BJ (cell line): ENCODE measurements at regions not wholly inside any gene's neighbourhood (a gene's known extent, or its start where the extent isn't known, plus 50 kb on each side); places are given as distances from the start of the nearest gene placed in this dataset.

ENCODE experiments used
- CTCF ChIA-PET: fragments of 350-600 bp; formaldehyde crosslinking; extraction: SDS; loops from one replicate; lab custom pipeline; 2021; ENCODE audit warnings: antibody characterized with exemption, inconsistent platforms; lab: Yijun Ruan, JAX
- POLR2A ChIA-PET: fragments of 300-600 bp; sonication (Branson Sonifier 250); formaldehyde crosslinking; extraction: SDS; loops from one replicate; lab custom pipeline; 2021; ENCODE audit warnings: antibody characterized with exemption; lab: Charles Lee
- DNase-seq: peaks from one replicate; pipeline ENCODE4 v3.0.0-alpha.2; 2011; ENCODE audit warnings: low read depth
- H3K27me3 ChIP-seq: 2 replicates; pipeline ENCODE4 v1.6.0; 2011; ENCODE audit warnings: low read length; ENCODE audit not compliant: control insufficient read depth, insufficient read depth
- H3K36me3 ChIP-seq: 2 replicates; pipeline ENCODE4 v1.5.1; 2011; ENCODE audit warnings: low read length; ENCODE audit not compliant: control insufficient read depth, insufficient read depth
- H3K4me3 ChIP-seq: 2 replicates; pipeline ENCODE4 v1.5.1; 2011; ENCODE audit warnings: low read depth, mild to moderate bottlenecking, control low read depth, low read length
- TF ChIP-seq, protein P1 (sequence below): IDR thresholded peaks from 2 replicates; pipeline ENCODE4 v1.5.1; 2011; ENCODE audit warnings: low read depth, mild to moderate bottlenecking, control low read depth, inconsistent platforms, low read length, moderate library complexity; ENCODE audit not compliant: insufficient read depth

- no peak for DNase-seq
- ChIA-PET POLR2A (no interaction called here), CTCF (no interaction called here)
- no peak overlapping the region for H3K4me3 ChIP-seq
- H3K36me3 ChIP-seq, result no peaks in the 10 kb centered on the region
- no peaks in the 10 kb centered on the region for H3K27me3 ChIP-seq
- TF ChIP-seq, protein P1, sequence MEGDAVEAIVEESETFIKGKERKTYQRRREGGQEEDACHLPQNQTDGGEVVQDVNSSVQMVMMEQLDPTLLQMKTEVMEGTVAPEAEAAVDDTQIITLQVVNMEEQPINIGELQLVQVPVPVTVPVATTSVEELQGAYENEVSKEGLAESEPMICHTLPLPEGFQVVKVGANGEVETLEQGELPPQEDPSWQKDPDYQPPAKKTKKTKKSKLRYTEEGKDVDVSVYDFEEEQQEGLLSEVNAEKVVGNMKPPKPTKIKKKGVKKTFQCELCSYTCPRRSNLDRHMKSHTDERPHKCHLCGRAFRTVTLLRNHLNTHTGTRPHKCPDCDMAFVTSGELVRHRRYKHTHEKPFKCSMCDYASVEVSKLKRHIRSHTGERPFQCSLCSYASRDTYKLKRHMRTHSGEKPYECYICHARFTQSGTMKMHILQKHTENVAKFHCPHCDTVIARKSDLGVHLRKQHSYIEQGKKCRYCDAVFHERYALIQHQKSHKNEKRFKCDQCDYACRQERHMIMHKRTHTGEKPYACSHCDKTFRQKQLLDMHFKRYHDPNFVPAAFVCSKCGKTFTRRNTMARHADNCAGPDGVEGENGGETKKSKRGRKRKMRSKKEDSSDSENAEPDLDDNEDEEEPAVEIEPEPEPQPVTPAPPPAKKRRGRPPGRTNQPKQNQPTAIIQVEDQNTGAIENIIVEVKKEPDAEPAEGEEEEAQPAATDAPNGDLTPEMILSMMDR, result no peak
Observed at GRCh38 chr18:39241534-39241933, 1675.9 kb upstream of the CELF4 start.

DNA sequence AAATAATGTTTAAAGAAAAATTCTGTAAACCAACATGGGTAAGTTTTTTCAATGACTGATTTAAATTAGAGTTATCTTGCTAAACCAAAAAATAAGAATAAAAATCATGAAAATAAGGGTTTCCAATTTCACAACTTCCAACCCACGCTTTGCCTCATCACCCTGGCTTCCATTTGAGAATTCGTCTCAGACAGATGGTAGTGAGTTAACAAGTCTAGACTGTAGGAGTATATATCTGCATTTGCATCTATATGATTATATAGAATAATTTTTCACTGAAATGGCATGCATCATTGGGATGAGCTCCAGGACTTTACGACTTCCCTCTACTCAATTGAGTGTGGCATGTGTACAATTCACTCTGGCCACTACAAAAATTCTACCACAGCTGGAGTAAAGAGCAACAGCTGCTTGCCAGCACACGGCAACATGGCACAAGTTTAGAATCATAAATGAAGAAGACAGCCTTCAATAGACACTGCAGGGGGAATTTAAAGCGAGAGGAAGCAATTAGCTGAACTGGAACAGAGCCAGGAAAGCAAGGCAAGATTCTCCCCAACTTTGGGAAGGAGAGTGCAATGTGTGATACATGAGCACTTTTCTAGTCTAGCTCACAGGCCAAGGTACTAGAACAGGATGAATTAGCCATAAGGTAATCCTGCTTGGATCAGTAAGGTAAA, 1673.5 kb upstream of the CELF4 start:
- TF ChIP-seq, protein P1, result no peak
- ChIA-PET CTCF (no interaction called here), POLR2A (no interaction called here)

DNA sequence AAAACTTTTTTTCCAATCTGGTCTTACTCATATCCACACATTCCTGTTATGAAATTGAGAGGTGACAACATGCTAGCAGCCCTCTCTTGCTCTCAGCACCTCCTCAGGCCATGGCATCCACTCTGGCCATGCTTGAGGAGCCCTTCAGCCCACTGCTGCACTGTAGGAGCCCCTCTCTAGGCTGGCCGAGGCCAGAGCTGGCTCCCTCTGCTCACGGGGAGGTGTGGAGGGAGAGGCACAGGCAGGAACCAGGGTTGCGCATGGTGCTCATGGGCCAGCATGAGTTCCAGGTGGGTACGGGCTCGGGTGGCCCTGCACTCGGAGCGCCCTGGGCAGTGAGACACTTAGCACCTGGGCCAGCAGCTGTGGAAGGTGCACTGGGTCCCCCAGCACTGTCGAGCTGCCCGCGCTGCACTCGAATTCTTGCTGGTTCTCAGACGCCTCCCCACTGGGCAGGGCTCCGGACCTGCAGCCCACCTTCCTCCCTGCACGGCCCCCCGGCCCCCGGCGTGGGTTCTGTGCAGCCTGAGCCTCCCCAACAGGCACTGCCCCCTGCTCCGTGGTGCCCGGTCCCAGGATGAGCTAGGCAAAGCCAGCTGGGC, 1669.6 kb upstream of the CELF4 start:
- DNase-seq, result no peak
- CTCF ChIA-PET, result no interaction called here
- H3K36me3 ChIP-seq, result no peaks in the 10 kb centered on the region
- H3K27me3 ChIP-seq, result no peaks in the 10 kb centered on the region
- POLR2A ChIA-PET, result no interaction called here
- H3K4me3 ChIP-seq, result no peak overlapping the region
- TF ChIP-seq, protein P1, result no peak

More for the DNA sequence above, 1673.5 kb upstream of the CELF4 start:
- Histone ChIP-seq H3K4me3 (no peak overlapping the region), H3K36me3 (no peaks in the 10 kb centered on the region), H3K27me3 (no peaks in the 10 kb centered on the region)
- DNase-seq, result no peak

DNA sequence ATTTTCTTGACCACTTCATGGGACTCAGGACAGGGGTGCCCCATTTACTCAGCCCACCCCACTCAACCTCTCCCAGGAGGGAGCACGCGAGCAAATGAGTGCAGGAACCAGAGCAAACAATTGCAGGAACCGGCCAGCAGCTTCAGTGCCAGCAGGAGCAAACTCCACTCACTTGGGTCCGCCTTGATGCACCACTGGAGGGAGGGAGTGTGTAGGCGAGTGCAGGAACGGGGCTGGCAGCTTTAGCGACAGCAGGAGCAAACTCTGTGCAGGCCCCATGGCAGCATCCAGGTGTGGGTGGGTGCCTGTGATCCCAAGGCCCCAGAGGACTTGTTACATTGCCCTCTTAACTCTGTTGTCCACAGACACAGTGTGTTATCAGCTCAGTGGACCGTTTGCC, 1667.3 kb upstream of the CELF4 start:
- TF ChIP-seq, protein P1, result no peak
- no peak for DNase-seq
- CTCF ChIA-PET, result no interaction called here
- Histone ChIP-seq H3K4me3 (no peak overlapping the region), H3K36me3 (no peaks in the 10 kb centered on the region), H3K27me3 (no peaks in the 10 kb centered on the region)
- POLR2A ChIA-PET, result no interaction called here

- TF ChIP-seq, protein P1, result no peak
- H3K27me3 ChIP-seq, result no peaks in the 10 kb centered on the region
- POLR2A ChIA-PET, result no interaction called here
- no peaks in the 10 kb centered on the region for H3K36me3 ChIP-seq
- no peak overlapping the region for H3K4me3 ChIP-seq
- CTCF ChIA-PET, result no interaction called here
- no peak for DNase-seq
Observed at GRCh38 chr18:39232490-39232889, 1666.9 kb upstream of the CELF4 start.
